ENCODE measurements at regions not wholly inside any gene's neighbourhood (a gene's known extent, or its start where the extent isn't known, plus 50 kb on each side); places are given as distances from the start of the nearest gene placed in this dataset.
"Not testable (repeated sequence)": the region's sequence is repeated elsewhere in the genome, so short reads cannot be mapped to it uniquely, and the experiment has no call there.

DNA sequence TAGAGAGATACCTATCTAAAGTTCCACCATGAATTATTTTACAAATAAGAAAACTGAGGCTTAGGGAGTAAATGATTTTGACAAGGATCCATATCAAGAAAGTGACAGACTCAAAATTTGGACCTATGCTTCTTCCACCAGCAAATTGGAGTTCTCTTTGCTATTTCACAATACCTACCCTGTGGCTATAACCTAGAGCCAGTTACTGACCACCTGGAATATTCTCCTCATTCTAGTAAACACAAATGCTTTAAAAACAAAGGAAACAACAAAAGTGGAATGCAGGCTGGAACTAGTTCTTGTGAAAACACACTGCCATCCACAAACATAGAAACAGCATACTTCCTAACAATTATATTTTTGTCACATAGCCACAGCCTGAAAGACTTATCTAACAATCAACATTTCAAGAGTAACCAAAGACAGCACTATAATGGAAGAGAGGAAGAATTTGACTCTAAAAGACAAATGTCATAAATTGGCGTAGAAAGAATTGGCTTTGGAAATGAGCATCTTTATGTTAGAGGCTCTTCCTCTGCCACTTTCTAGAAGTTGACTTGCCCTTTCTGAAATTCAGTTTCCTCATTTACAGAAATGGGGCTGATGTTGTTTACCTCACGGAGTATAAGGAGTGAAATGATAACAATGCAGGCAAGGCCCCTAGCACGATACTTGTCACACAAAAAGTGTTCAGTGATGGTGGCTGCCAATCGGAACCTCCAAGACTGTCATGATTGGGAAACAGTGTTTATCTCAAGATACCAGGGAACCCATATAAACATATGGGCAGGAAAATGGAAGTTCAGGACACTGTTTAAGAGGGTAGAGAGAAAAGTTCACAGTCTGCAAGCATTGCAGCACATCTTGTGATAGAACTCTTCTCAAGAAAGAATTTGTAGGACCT lies 138.6 kb upstream of the LGR5 start:
- DNase-seq, result no peak

DNA sequence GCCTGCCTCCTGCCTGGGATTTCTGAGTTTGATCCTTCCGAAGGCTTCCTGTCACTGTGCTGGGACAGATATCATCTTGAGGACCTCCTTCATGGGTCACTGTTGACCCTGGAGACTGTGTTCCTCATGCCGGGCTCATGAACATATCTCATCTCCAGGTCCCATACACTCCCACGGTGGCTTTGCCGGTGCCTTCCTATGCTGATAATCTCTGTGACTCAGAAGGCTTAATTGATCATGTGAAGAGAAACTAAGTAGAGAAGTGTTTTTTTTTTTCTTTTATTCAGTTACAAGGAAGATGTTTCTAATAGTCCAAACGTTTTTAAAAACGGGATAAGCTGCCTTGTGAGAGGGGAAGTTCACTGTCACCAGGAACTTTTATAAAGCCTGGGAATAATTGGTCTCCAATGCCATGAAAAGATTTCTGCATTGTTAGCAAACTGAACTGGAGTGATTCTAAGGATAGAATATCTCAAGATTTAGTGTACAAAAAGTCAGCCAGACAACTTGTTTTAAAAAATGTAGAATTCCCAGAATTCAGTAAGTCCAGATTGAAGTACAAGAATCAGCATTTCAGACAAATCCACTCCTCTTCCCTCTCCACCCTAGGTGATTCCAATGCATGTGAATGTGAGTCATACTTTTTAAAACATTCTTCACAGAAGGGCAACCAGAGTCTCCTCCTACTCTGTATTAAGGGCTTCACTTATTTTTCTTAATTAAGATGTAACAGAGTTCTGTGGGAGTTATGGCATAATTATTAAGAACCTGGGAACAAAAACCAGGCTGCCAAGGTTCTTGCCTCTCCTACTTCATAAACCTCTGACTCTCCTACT lies 139.8 kb upstream of the LGR5 start:
- no peak for DNase-seq

DNA sequence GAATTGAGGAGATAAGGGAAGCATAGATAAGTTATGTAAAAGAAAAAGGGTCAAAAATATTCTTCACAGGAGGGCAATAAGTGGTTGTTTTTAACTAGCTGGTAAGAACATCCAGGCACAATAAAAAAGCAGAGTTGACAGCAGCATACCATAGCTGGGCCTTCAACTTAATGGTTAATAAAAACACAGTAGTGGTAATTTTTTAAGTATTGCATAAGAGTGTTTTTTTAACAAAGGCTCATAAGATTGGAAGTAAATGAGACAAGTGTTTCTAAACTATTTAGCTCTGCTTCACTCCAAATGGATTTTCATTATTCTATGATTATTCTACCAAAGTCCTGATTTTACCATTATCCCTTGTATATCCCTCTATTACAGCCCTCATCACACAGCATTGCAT lies 140.1 kb upstream of the TSPAN8 start:
- DNase-seq, result no peak

DNA sequence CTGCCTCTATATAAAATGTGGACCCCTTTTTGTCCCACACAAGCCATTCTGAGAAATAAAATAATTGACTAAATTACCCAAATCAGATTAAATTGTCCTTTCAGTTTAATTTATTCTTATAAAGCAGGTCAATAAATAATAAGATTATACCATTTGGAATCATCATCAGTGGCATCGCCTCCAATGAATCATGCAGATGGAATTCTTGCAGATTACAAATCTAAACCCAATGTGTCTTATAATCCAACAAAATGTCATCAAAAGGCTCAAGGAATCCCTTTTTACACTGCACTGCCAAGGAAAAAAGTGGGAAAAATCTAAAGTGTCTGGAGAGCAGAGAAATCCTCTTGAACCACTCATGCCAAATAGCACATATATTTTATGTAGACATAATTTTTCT lies 138.2 kb upstream of the TSPAN8 start:
- no peak for DNase-seq

DNA sequence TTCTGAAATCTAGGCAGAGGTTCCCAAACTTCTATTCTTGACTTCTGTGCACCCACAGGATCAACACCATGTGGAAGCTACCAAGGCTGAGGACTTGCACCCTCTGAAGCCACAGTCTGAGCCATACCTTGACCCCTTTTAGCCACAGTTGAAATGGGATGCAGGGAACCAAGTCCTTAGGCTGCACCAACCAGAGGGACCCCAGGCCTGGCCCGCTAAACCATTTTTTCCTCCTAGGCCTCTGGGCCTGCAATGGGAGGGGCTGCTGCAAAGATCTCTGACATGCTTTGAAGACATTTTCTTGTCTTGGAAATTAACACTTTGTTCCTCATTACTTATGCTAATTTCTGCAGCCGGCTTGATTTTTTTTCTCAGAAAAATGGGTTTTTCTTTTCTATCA lies 133.9 kb upstream of the TSPAN8 start:
- no peak for DNase-seq

DNA sequence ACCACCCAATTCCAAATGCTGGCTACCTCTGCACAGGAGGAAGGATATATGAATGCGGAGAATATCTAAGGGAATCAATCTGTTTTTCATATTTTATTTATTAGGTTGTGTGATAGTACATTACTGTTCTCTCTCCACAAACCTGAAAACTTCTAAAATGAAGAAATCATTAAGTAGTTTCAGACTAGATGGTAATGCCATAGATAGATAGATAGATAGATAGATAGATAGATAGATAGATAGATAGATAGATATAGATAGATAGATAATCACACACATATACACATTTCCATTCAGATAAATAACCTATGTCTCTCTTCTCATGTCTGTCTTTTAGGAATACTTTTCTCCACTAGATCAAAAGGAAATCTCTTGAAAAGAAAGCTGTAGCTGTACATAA lies 126.1 kb upstream of the TSPAN8 start:
- DNase-seq, result no peak

DNA sequence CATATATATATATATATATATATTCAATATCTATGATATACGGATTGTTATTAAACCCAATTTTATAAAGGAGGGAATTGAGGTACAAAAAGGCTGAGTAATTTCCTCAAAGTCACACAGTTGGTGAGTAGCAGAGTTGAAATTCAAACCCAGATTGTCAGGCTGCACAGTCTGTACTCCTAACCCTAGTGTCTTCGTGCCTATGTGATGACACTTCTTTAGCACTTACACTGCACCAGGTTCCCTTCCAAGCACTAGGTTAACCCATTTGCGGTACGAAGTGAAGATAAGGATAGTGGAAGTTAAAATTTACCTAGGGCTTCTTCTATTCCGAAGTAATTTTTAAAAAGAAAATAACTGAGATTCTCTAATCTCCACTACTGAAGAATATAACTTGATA lies 125.1 kb upstream of the TSPAN8 start:
- no peak for DNase-seq

DNA sequence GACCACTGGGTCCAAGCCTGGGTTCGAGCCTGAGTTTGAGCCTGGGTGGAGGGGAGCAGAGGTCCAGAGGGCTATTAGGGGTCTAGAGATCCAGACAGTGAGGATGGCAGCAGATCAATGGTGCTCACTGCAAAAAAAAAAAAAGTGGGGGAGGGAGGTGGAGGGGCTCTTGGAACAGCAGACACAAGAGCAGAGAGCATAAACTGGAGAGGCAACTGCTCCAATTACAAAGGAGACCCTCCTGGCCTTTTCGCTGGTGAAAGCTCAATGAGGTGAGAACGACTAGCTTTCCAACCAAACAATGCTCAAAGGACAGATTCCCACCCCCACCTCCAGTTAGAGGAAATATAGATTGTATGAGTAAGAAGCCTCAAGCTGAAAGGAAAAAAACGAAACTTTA lies 124.2 kb upstream of the TSPAN8 start:
- DNase-seq, result no peak

DNA sequence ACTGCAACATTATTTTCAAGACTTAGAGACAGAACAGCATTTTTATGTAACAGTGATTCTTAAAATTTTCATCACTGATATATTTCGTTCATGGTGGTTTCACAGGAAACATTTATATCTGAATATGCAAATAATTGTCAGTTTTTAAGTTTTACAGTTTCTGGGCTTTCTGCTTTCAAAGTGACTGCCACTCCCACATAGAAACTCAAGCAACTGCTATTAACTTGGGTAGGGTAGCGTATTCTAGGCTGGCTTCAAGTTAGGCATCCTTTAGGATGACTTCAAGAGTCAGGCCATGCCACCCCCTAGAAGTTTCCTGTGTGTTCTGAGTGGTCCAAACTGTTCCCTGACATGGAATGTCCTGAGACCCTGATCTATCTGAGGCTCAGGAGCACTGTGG lies 123.6 kb upstream of the TSPAN8 start:
- no peak for DNase-seq

DNA sequence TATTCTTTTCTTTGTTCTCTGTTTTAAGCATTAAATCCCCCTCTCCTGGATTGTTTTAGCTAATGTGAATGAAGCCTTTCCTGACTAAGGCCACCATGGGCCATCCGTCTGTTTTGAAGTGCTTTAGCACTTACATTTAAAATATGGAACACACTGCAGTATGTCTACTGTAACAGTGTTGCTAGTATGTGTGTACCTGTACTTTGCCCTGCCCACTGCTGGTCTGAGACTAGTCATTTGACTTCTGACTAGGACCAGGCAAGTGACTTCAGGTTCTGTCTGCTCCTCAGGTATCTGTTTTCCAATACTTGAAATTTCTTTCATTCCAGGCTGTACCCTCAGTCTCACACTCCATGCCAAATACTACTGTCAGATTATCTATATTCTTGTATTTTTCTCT lies 120.1 kb upstream of the TSPAN8 start:
- no peak for DNase-seq

DNA sequence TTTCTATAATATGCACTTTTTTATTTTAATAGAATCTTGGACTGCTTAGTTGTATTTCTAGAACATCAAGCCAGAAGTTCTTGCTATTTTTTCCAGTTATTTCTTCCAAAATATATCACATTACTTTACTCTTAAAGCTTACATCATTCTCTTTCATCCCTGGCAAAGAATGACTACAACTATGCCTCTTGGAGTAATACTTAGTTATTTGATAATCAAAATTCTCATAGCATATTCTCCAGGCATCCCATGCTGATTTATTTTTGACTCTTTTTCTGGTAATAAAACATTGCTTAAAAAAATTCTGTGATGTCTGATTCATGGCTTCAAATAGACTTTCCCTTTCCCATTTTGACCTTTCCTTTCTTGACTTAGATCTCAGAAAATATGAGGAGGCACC lies 118.7 kb upstream of the TSPAN8 start:
- no peak for DNase-seq

DNA sequence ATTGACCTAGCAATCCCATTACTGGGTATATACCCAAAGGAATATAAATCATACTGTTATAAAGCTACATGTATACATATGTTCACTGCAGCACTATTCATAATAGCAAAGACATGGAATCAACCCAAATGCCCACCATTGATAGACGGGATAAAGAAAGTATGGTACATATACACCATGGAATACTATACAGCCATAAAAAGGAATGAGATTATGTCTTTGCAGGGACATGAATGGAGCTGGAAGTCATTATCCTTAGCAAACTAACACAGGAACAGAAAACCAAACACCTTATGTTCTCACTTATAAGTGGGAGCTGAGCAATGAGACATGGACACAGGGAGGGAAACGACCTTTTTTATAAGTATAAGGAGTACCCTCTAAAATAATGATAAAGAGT lies 113.0 kb upstream of the TSPAN8 start:
- not testable (repeated sequence) for DNase-seq

DNA sequence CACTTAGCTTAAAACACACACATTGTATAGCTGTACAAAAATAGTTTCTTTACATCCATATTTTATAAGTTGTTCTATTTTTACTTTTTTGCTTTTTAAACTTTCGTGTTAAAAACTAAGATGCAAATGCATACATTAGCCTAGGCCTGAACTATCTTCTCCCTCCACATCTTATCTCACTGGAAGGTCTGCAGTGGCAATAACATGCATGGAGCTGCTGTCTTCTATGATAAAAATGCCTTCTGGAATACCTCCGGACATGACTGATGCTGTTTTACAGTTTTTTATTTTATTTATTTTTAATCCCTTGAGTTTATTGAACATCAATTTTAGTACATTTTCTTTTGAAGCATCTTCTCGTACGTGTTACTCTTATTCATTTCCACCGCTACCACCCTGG lies 112.3 kb upstream of the TSPAN8 start:
- DNase-seq, result no peak

DNA sequence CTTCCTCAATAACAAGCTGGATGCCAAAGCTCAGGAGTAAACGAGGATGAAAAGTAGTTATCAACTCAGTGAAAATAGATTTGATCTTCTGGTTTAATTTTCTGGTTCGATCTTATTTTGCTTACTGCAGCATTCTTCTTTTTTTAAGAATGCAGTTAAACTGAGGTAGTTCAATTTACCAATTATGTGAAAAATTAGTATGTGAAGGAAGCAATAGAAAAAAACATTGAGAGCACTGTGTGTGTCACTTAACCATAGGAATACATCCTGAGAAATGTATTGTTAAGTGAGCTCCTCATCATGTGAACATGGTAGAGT lies 111.4 kb upstream of the TSPAN8 start:
- DNase-seq, result no peak

DNA sequence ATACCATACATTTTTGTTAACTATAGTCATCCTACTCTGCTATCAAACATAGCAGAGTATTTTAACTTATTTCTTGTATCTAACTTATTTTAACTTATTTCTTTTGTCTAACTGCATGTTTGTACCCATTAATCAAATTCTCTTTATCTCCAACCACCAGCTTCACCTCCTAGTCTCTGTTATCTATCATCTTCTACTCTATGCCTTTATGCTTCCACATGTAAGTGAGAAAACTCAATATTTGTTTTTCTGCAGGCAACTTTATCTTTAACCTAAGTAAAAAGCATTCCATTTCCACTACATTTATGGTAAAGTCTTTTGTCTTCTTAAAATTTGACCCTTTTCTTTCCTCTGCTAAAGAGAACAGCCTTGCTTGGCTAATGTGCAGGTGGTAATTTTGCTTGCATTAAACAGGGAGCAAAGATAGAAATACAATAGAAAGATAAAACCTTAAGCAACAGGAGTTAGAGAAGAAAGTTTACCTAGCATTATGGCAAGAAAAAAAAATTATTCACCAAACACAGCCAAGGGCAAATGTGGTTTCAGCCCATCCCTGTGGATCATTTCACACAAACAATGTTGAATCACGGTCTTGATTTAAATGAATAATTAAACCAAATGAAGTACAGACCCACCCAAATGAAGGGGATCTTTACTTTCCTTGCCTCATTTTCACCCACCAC lies 110.9 kb upstream of the TSPAN8 start:
- no peak for DNase-seq

DNA sequence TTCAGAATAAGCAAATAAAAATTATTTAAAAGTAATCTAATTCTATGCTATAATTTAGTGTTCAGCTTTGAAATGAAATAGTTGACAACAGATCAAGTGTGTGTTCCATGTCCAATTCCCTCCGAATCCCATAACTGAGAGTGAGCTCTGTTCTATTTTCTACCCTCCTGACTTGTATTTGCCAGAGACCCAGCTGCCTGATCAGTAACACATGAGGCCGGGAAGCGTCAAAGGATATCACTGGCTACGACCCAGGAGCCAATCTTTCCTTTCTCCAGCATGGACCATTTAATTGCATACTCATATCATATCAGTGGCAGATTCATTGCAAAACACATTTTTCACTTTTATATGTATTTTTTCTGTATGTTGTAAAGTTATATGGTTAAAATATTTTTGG lies 108.8 kb upstream of the TSPAN8 start:
- no peak for DNase-seq

DNA sequence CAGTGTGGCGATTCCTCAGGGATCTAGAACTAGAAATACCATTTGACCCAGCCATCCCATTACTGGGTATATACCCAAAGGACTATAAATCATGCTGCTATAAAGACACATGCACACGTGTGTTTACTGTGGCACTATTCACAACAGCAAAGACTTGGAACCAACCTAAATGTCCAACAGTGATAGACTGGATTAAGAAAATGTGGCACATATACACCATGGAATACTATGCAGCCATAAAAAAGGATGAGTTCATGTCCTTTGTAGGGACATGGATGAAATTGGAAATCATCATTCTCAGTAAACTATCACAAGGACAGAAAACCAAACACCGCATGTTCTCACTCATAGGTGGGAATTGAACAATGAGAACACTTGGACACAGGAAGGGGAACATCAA lies 107.9 kb upstream of the TSPAN8 start:
- not testable (repeated sequence) for DNase-seq

DNA sequence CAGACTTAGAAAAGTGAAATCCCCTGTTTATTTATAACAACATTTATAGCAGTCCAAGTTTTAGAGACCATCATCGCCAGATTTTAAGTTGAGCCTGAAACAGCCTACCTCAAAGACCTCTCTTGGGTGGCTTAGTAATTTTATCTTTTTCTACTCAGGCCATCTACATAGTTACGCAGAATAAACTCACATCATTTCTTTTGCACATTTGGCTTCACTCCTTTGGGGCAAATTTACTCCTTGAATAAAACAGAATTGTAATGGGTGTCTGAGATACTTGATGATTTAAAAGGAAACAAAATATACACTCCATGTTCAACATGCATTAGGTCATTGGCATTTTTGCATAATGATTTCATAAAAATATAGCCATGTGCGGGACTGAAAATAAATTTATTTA lies 104.7 kb upstream of the TSPAN8 start:
- DNase-seq, result no peak

DNA sequence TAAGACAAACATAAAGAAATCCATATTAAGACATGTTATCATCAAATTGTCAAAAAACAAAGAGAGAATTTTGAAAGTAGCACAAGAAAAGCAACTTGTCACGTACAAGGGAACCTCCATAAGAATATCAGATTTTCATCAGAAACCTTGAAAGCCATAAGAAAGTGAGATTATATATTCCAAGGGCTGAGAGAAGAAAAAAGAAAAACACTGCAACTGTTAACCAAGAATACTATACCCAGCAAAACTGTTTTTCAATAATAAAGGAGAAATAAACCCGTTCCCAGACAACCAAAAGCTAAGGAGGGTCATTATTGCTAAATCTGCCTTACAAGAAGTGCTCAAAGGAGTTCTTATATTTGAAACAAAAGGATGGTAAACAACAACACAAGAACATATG lies 94.7 kb upstream of the TSPAN8 start:
- DNase-seq, result no peak

DNA sequence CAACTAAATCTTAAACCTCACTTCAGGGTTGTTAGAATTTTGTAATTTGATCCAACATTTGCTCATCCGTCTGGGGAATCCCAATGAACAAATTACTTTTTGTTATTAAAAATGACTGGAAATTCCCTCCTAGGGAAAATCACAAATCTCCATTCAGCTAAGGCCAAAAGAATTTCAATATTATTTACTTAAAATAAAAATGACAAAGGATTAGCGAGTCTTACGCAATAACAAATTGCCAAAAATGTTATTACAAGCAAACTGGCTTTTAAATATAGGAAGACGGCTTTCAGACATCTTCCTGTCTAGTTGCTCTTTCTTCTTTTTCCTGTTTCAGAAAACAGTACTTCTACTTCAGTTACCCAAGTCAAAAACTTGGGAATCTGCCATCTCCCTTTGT lies 92.4 kb upstream of the TSPAN8 start:
- DNase-seq, result no peak

DNA sequence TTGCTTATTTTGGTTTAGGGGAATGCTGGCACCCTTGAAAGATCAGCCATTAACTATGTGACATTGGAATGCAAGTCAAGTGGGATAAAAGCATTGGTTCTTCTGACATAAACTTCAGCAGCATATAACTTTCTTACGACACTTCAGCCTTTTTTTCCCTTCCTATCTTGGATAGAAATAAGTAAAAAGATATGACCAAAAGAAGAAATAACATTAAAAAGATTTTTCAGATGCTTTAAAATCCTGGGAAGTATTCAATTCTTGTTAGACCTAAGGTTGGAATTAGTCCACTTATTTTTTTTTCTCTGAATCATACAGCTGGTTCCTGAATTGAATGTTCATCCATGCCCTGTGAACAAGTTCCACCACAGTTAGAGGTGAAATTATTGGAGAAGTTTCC lies 85.6 kb upstream of the TSPAN8 start:
- no peak for DNase-seq

DNA sequence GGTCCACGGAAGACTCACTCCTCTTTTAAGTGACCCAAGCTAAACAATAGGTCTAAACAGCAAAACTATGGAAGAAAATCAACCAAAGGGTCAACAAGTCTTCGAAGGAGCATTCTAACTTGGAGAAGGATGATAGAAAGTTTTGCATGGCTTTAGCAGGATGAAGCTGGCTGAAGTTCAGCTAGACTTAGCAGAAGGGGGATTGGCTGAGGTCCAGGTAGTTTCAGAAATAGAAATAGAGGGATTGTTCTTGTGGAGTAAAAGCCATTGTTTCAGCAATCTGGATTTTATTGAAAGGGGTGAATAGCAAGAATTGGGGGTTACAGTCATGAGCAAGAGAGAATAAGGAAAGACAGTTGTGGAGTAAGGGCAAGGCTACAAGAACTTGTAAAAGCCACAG lies 84.7 kb upstream of the TSPAN8 start:
- no peak for DNase-seq
